CD4-positive, alpha-beta memory T cell (primary cell): ENCODE measurements at regions not wholly inside any gene's neighbourhood (a gene's known extent, or its start where the extent isn't known, plus 50 kb on each side); places are given as distances from the start of the nearest gene placed in this dataset.
A peak's percentile ranks its signal among the peaks of the same experiment; 100 is the strongest.

Experiments used
- CTCF ChIA-PET: fragments of 350-600 bp; sonication (Branson Sonifier 250); formaldehyde crosslinking; loops from one replicate; lab custom pipeline; 2021; ENCODE audit warnings: inconsistent platforms; ENCODE audit not compliant: partially characterized antibody; lab: Charles Lee
- POLR2A ChIA-PET: fragments of 350-600 bp; sonication (Branson Sonifier 250); formaldehyde crosslinking; loops from one replicate; lab custom pipeline; 2021; ENCODE audit not compliant: partially characterized antibody; lab: Charles Lee
- DNase-seq, 5 donors: peaks; one replicate each; pipeline versions ENCODE4 v3.0.0 to v3.0.0-alpha.2; 2020 to 2022; ENCODE audit warnings: mixed read lengths in 1 of 5
- H3K27ac ChIP-seq: one replicate; pipeline ENCODE4 v1.7.0; 2013; ENCODE audit warnings: low read depth, low read length
- H3K27me3 ChIP-seq: 2 replicates; pipeline ENCODE4 v1.7.0; 2013; ENCODE audit warnings: mild to moderate bottlenecking, low read length, moderate library complexity; ENCODE audit not compliant: insufficient read depth
- H3K36me3 ChIP-seq: 2 replicates; pipeline ENCODE4 v1.7.0; 2013; ENCODE audit warnings: mild to moderate bottlenecking, low read length, moderate library complexity; ENCODE audit not compliant: insufficient read depth
- H3K4me1 ChIP-seq: 2 replicates; pipeline ENCODE4 v1.7.0; 2013; ENCODE audit warnings: mild to moderate bottlenecking, low read length, moderate library complexity; ENCODE audit not compliant: insufficient read depth
- H3K4me3 ChIP-seq, 2 donors: one replicate each; pipeline ENCODE4 v1.7.0; 2013; ENCODE audit warnings: low read length in 2 of 2, mild to moderate bottlenecking in 1 of 2
- H3K9me3 ChIP-seq, 2 donors: one replicate each; pipeline ENCODE4 v1.7.0; 2013; ENCODE audit warnings: low read length in 2 of 2, control low read depth in 1 of 2; ENCODE audit not compliant: control insufficient read depth in 1 of 2
- H3K27ac Mint-ChIP-seq, 7 donors: one replicate each; pipeline ENCODE4 v1.8.0; 2020 to 2021; ENCODE audit warnings: mixed read lengths in 7 of 7, mild to moderate bottlenecking in 6 of 7, inconsistent platforms in 3 of 7, moderate library complexity in 3 of 7
- H3K27me3 Mint-ChIP-seq, 2 donors: one replicate each; pipeline ENCODE4 v1.8.0; 2020 to 2021; ENCODE audit warnings: mixed read lengths in 2 of 2
- H3K36me3 Mint-ChIP-seq, 2 donors: one replicate each; pipeline ENCODE4 v1.8.0; 2020 to 2021; ENCODE audit warnings: mixed read lengths in 2 of 2, inconsistent platforms in 1 of 2, mild to moderate bottlenecking in 1 of 2
- H3K4me1 Mint-ChIP-seq, 4 donors: one replicate each; pipeline ENCODE4 v1.8.0; 2020 to 2021; ENCODE audit warnings: mixed read lengths in 4 of 4, mild to moderate bottlenecking in 1 of 4
- H3K4me3 Mint-ChIP-seq, 8 donors: one replicate each; pipeline ENCODE4 v1.8.0; 2020 to 2021; ENCODE audit warnings: mixed read lengths in 8 of 8, mild to moderate bottlenecking in 7 of 8, moderate library complexity in 6 of 8, inconsistent platforms in 3 of 8
- H3K9me3 Mint-ChIP-seq, 8 donors: one replicate each; pipeline ENCODE4 v1.8.0; 2020 to 2021; ENCODE audit warnings: mixed read lengths in 8 of 8, mild to moderate bottlenecking in 5 of 8, inconsistent platforms in 3 of 8, moderate library complexity in 1 of 8
- intact Hi-C: fragments of 100-400 bp; cut with micrococcal nuclease; formaldehyde crosslinking; loops from one replicate; pipeline ENCODE4 v1.15.1; 2023

GRCh38 chr13:64672751-64673150 is 2557.4 kb downstream of the PCDH9 start:
- Mint-ChIP-seq H3K4me1 (no peaks in the 10 kb centered on the region), H3K4me3 (no peak overlapping the region), H3K27ac (peak overlapping the region in 1 of 7 donors; percentile 84), H3K9me3 (peaks cover 3 to 35% (median 17%) of the 10 kb centered on the region in 8 donors), H3K27me3 (no peaks in the 10 kb centered on the region), H3K36me3 (no peaks in the 10 kb centered on the region)
- H3K4me1 ChIP-seq = no peaks in the 10 kb centered on the region
- intact Hi-C loops = no loop called here
- no peak overlapping the region for H3K27ac ChIP-seq
- no peak for DNase-seq
- H3K36me3 ChIP-seq = no peaks in the 10 kb centered on the region
- POLR2A ChIA-PET = no interaction called here
- no peak overlapping the region for H3K4me3 ChIP-seq
- H3K9me3 ChIP-seq = no peaks in the 10 kb centered on the region
- CTCF ChIA-PET = no interaction called here
- no peaks in the 10 kb centered on the region for H3K27me3 ChIP-seq

DNA sequence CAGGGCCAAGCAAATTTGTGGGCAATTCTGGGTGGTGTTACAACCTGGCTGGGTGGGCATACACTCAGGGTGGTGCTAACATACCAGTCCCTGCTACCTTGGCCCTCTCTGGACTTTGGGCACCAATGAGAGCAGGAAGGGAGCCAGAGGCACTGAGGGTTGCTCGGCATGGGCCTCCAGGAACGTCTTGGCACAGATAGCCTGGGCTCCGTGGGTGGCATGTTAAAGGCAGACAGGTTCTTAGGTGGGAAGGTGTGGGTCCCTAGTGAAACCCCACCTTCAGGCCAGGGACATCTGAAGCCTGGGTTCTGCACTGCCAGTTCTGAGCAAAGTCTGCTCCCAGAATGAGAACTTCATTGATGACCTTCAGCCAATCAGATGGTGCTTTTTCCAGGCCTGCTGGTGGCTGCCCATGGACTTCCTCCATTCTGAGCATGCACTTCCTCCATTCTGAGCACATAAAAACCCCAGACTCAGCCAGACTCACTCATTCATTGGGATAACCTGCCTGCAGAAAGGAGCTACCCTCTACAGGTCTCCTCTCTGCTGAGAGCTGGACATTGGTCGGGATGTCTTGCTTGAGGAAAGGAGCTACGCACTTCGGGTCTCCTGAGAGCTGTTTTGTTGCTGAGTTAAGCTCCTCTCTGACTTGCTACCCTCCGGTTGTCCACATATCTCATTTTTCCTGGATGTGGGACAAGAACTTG is 2567.1 kb downstream of the PCDH9 start:
- ChIA-PET CTCF (no interaction called here), POLR2A (no interaction called here)
- DNase-seq = peak in 1 of 5 donors; percentile 37
- intact Hi-C loops = no loop called here
- Mint-ChIP-seq H3K36me3 (no peaks in the 10 kb centered on the region), H3K4me1 (no peaks in the 10 kb centered on the region), H3K4me3 (no peak overlapping the region), H3K27me3 (no peaks in the 10 kb centered on the region), H3K9me3 (peaks cover 0 to 22% (median 6%) of the 10 kb centered on the region in 8 donors), H3K27ac (no peak overlapping the region)
- H3K27ac ChIP-seq = no peak overlapping the region
- H3K27me3 ChIP-seq = no peaks in the 10 kb centered on the region
- H3K4me1 ChIP-seq = no peaks in the 10 kb centered on the region
- no peaks in the 10 kb centered on the region for H3K36me3 ChIP-seq
- H3K4me3 ChIP-seq = no peak overlapping the region
- peaks cover 0 to 8% of the 10 kb centered on the region in 2 donors for H3K9me3 ChIP-seq

DNA sequence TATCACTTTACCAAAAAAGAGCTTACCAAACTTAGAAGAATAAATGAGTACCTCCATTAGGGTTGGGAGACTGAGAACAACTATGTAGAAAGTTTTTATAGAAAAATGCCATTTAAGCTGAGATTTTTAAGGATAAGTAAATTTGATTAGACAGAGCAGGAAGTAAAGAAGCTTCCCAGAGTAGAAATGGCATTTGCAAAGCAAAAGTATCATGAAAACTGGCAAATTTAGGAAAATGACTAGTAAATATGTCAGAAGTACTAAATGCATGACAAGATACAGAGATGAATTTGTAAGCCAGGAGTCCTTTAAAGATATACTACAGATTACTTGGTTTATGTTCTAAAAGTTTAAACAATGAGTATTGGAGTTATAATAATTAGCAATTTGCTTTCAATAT is 2581.8 kb downstream of the PCDH9 start:
- ChIA-PET POLR2A (no interaction called here), CTCF (no interaction called here)
- Mint-ChIP-seq H3K4me3 (no peak overlapping the region), H3K27ac (no peak overlapping the region), H3K27me3 (no peaks in the 10 kb centered on the region), H3K9me3 (peaks cover 0 to 13% (median 8%) of the 10 kb centered on the region in 8 donors), H3K36me3 (no peaks in the 10 kb centered on the region), H3K4me1 (no peaks in the 10 kb centered on the region)
- H3K36me3 ChIP-seq = no peaks in the 10 kb centered on the region
- DNase-seq = no peak
- no peak overlapping the region for H3K4me3 ChIP-seq
- no peaks in the 10 kb centered on the region for H3K4me1 ChIP-seq
- no peak overlapping the region for H3K27ac ChIP-seq
- H3K9me3 ChIP-seq = no peaks in the 10 kb centered on the region
- intact Hi-C loops = no loop called here
- H3K27me3 ChIP-seq = no peaks in the 10 kb centered on the region

DNA sequence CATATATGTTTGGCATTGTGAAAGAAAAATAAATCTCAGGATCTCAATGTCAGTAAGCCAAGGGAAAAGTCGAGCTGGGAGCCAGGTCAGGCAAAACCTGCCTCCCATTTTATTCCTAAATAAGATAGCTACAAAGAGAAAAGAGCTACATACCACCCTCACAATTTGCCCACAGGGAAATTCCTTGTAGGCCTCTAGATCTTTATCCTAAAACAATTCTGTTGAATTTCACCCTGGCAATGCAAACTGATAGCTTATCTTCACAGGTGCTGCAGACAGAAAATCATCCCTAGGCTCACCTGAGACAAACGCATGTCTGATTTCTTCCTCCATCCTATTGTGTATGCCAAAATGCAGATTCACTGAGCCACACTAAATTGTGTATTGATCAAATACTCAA is 2587.1 kb downstream of the PCDH9 start:
- no peak for DNase-seq
- Histone ChIP-seq H3K4me3 (no peak overlapping the region), H3K27me3 (no peaks in the 10 kb centered on the region), H3K36me3 (no peaks in the 10 kb centered on the region), H3K4me1 (no peaks in the 10 kb centered on the region), H3K9me3 (no peaks in the 10 kb centered on the region), H3K27ac (no peak overlapping the region)
- H3K27ac Mint-ChIP-seq = no peak overlapping the region
- intact Hi-C loops = no loop called here
- peaks cover 0 to 14% (median 9%) of the 10 kb centered on the region in 8 donors for H3K9me3 Mint-ChIP-seq
- no peaks in the 10 kb centered on the region for H3K4me1 Mint-ChIP-seq
- no peak overlapping the region for H3K4me3 Mint-ChIP-seq
- H3K36me3 Mint-ChIP-seq = no peaks in the 10 kb centered on the region
- ChIA-PET CTCF (no interaction called here), POLR2A (no interaction called here)
- no peaks in the 10 kb centered on the region for H3K27me3 Mint-ChIP-seq

DNA sequence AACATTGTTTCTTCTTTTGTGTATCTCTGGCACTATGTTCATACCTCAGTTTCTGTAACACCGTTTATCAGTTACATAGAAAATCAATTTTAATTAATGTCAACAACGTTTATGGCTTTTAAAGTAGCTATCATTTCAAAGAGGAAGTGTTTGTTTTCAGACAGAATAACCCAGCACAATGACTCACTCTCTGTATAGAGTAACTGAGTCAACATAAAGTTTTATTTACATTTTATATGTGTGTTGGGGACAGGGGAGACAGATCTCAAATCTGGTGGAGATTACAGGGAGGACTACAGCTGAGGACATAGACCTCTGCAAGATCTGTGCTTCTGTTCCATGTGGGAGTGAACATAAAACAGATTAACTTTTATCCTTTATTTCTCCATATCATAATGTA is 2590.1 kb downstream of the PCDH9 start:
- no peak overlapping the region for H3K27ac ChIP-seq
- H3K4me3 ChIP-seq = no peak overlapping the region
- intact Hi-C loops = no loop called here
- Mint-ChIP-seq H3K4me3 (no peak overlapping the region), H3K27me3 (no peaks in the 10 kb centered on the region), H3K4me1 (no peaks in the 10 kb centered on the region), H3K36me3 (no peaks in the 10 kb centered on the region), H3K9me3 (peaks cover 0 to 22% (median 10%) of the 10 kb centered on the region in 8 donors), H3K27ac (no peak overlapping the region)
- no peaks in the 10 kb centered on the region for H3K4me1 ChIP-seq
- no peak for DNase-seq
- CTCF ChIA-PET = no interaction called here
- no peaks in the 10 kb centered on the region for H3K27me3 ChIP-seq
- POLR2A ChIA-PET = no interaction called here
- H3K9me3 ChIP-seq = no peaks in the 10 kb centered on the region
- no peaks in the 10 kb centered on the region for H3K36me3 ChIP-seq

DNA sequence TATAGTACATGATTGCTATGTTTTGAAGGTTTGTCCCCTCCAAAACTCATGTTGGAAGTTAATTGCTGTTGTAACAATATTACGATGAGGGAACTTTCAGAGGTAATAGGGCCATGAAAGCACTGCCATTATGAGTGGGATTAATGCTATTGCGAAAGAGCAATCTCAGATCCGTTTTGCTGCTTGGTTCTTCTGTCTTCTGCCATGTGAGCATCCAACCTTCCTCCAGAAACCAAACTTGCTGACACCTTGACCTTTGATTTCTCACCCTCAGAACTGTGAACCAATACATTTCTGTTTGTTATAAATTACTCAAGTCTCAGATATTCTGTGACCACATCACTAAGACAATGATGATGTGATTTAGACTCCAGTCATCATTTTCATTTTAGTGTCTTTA is 2590.9 kb downstream of the PCDH9 start:
- H3K27me3 ChIP-seq = no peaks in the 10 kb centered on the region
- H3K9me3 ChIP-seq = no peaks in the 10 kb centered on the region
- Mint-ChIP-seq H3K4me1 (no peaks in the 10 kb centered on the region), H3K27me3 (no peaks in the 10 kb centered on the region), H3K36me3 (no peaks in the 10 kb centered on the region), H3K9me3 (peaks cover 0 to 16% (median 7%) of the 10 kb centered on the region in 8 donors), H3K27ac (no peak overlapping the region), H3K4me3 (no peak overlapping the region)
- DNase-seq = no peak
- no peaks in the 10 kb centered on the region for H3K36me3 ChIP-seq
- H3K27ac ChIP-seq = no peak overlapping the region
- H3K4me3 ChIP-seq = no peak overlapping the region
- ChIA-PET POLR2A (no interaction called here), CTCF (no interaction called here)
- intact Hi-C loops = no loop called here
- no peaks in the 10 kb centered on the region for H3K4me1 ChIP-seq

- intact Hi-C loops = no loop called here
- Mint-ChIP-seq H3K4me3 (no peak overlapping the region), H3K36me3 (no peaks in the 10 kb centered on the region), H3K27me3 (no peaks in the 10 kb centered on the region), H3K27ac (no peak overlapping the region), H3K4me1 (no peaks in the 10 kb centered on the region), H3K9me3 (peaks cover 0 to 14% (median 3%) of the 10 kb centered on the region in 8 donors)
- Histone ChIP-seq H3K27me3 (no peaks in the 10 kb centered on the region), H3K4me1 (no peaks in the 10 kb centered on the region), H3K36me3 (no peaks in the 10 kb centered on the region), H3K9me3 (no peaks in the 10 kb centered on the region), H3K4me3 (no peak overlapping the region), H3K27ac (no peak overlapping the region)
- DNase-seq = no peak
- CTCF ChIA-PET = no interaction called here
- POLR2A ChIA-PET = no interaction called here
Measured at GRCh38 chr13:64633948-64634347, 2596.2 kb downstream of the PCDH9 start.
